Stomach (tissue), 8 donors: ENCODE measurements at regions not wholly inside any gene's neighbourhood (a gene's known extent, or its start where the extent isn't known, plus 50 kb on each side); places are given as distances from the start of the nearest gene placed in this dataset.

ENCODE experiments used
- DNase-seq, 2 donors: peaks; one replicate each; pipeline versions ENCODE4 v3.0.0 to v3.0.0-alpha.2; 2013 to 2019
- H3K27ac ChIP-seq, 5 donors: fragments of 200-600 bp in 4 of 5; sonication (generic) in 4 of 5; one replicate each; pipeline ENCODE4 v1.5.1; 2013 to 2019; ENCODE audit warnings: mild to moderate bottlenecking in 1 of 5, moderate library complexity in 1 of 5
- H3K27me3 ChIP-seq, 3 donors: fragments of 200-600 bp; sonication (generic); one replicate each; pipeline ENCODE4 v1.5.1; 2017 to 2019; ENCODE audit warnings: mixed run types in 1 of 3
- H3K36me3 ChIP-seq, 4 donors: fragments of 200-600 bp; sonication (generic); 1 replicate in 3 of 4; 2 replicates in 1 of 4; pipeline ENCODE4 v1.5.1; 2016 to 2019
- H3K4me1 ChIP-seq, 4 donors: fragments of 200-600 bp; sonication (generic); one replicate each; pipeline ENCODE4 v1.5.1; 2016 to 2019
- H3K4me3 ChIP-seq, 4 donors: fragments of 200-600 bp; sonication (generic) in 3 of 4; one replicate each; pipeline ENCODE4 v1.5.1; 2016 to 2019; ENCODE audit warnings: mild to moderate bottlenecking in 1 of 4
- H3K9me3 ChIP-seq, 4 donors: fragments of 200-600 bp; sonication (generic); one replicate each; pipeline ENCODE4 v1.5.1; 2016 to 2019
- CTCF ChIP-seq, 7 experiments: fragments of 450-650 bp in 4 of 7; fragments of 200-600 bp in 3 of 7; sonication (generic) in 3 of 7; IDR thresholded peaks; one replicate each; pipeline ENCODE4 v1.5.1; 2016 to 2019; ENCODE audit warnings: antibody characterized with exemption in 7 of 7, control low read depth in 2 of 7, mild to moderate bottlenecking in 1 of 7
- EP300 ChIP-seq: sonication (generic); formaldehyde crosslinking; IDR thresholded peaks from one replicate; pipeline ENCODE4 v1.6.1; 2017; ENCODE audit warnings: antibody characterized with exemption
- POLR2A ChIP-seq, 4 donors: fragments of 450-650 bp; IDR thresholded peaks; one replicate each; pipeline ENCODE4 v1.6.1; 2016; ENCODE audit warnings: antibody characterized with exemption in 4 of 4, control low read depth in 2 of 4, mild to moderate bottlenecking in 1 of 4, moderate library complexity in 1 of 4
- POLR2AphosphoS5 ChIP-seq, 3 donors: sonication (generic); formaldehyde crosslinking; IDR thresholded peaks; one replicate each; pipeline ENCODE4 v1.6.1; 2016; ENCODE audit warnings: antibody characterized with exemption in 3 of 3
- WGBS, 5 donors: extraction: QIAGEN DNeasy Blood & Tissue Kit in 3 of 5; methylation state at CpG; one replicate each; pipeline versions ENCODE4 v1.1.5 to v1.1.7; 2013 to 2018; 5-methylcytosine and 5-hydroxymethylcytosine counted together
- intact Hi-C: fragments of 100-400 bp; cut with DNase I; formaldehyde crosslinking; loops from one replicate; pipeline ENCODE4 v1.15.1; 2023; ENCODE audit warnings: low total_unique reads
- donor health status: healthy with polysubstance abuse.
- donor health status: Bipolar disorder and iron deficiency.
- donor health status: healthy.

DNA sequence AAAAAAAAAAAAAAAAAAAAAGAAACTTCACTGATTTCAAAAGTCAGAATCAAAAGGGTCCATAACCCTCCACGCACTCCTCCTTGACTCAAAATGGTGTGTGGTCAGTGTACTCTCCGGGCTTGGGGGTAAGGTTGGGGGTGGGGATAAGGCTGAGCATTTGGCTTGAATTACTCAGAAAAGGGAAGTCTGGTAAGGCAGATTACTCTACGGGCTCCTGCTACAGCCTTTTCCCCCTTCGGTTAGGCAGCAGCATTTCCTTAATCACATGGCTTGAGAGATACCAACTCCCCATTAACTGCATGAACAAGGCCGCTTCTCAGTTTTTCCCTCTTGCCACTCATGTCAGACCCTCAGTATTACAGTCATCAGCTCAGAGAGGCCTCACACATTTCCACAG is 135.4 kb upstream of the DUSP21 start:
- Histone ChIP-seq H3K9me3 (no peaks in the 10 kb centered on the region), H3K4me1 (no peaks in the 10 kb centered on the region), H3K27me3 (no peaks in the 10 kb centered on the region), H3K4me3 (no peak overlapping the region), H3K36me3 (no peaks in the 10 kb centered on the region), H3K27ac (no peak overlapping the region)
- 72 to 93% (median 78%) methylated on average over 5 of the region's 5 CpGs for WGBS, 5 donors
- intact Hi-C loops, result no loop called here
- TF ChIP-seq POLR2AphosphoS5 (IDR thresholded peaks at IDR 0.05) (no peak), POLR2A (IDR thresholded peaks at IDR 0.05) (no peak), CTCF (IDR thresholded peaks at IDR 0.05) (no peak), EP300 (no peak)
- no peak for DNase-seq

GRCh38 chrX:44705817-44706551 is 137.8 kb upstream of the DUSP21 start:
- TF ChIP-seq POLR2A (IDR thresholded peaks at IDR 0.05), result no peak
- TF ChIP-seq POLR2AphosphoS5 (IDR thresholded peaks at IDR 0.05), result no peak
- TF ChIP-seq CTCF (IDR thresholded peaks at IDR 0.05), result no peak
- no peak for TF ChIP-seq EP300
- no peaks in the 10 kb centered on the region for H3K36me3 ChIP-seq
- H3K27me3 ChIP-seq, result no peaks in the 10 kb centered on the region
- no peaks in the 10 kb centered on the region for H3K4me1 ChIP-seq
- WGBS, 5 donors, result 47 to 71% (median 64%) methylated on average over 7 to 8 of the region's 8 CpGs
- no peaks in the 10 kb centered on the region for H3K9me3 ChIP-seq
- H3K4me3 ChIP-seq, result no peak overlapping the region
- DNase-seq, result no peak
- no peak overlapping the region for H3K27ac ChIP-seq
- intact Hi-C loops, result no loop called here

DNA sequence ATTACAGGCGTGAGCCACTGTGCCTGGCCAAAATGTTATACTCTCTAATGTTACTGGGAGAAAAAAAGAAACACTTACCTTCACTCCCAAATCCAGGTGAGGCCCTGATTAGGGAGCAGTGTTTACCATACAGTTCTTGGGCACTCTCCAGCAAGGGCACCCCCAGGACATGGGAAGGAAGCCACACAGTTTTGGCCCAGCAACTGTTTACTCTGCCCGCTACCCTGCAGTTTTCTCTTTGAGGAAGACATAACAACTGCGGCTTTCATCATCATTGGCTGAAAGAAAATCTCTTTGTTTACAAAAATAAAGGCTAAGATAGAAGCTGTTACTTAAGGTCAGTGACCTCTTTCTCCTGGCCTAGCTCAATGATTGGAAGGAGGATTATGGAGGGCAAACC is 145.5 kb upstream of the DUSP21 start:
- no peaks in the 10 kb centered on the region for H3K36me3 ChIP-seq
- peak in 1 of 2 donors; percentile 78 for DNase-seq
- 30 to 40% (median 38%) methylated on average over 3 of the region's 3 CpGs for WGBS, 5 donors
- no peaks in the 10 kb centered on the region for H3K27me3 ChIP-seq
- TF ChIP-seq EP300 (no peak), POLR2AphosphoS5 (IDR thresholded peaks at IDR 0.05) (no peak), POLR2A (IDR thresholded peaks at IDR 0.05) (no peak), CTCF (IDR thresholded peaks at IDR 0.05) (no peak)
- H3K9me3 ChIP-seq, result no peaks in the 10 kb centered on the region
- no peak overlapping the region for H3K4me3 ChIP-seq
- peaks cover 0 to 15% (median 8%) of the 10 kb centered on the region in 4 donors for H3K4me1 ChIP-seq
- H3K27ac ChIP-seq, result peak overlapping the region in 2 of 5 donors; percentile 7 to 22
- intact Hi-C loops, result no loop called here

- no peak overlapping the region for H3K4me3 ChIP-seq
- no peaks in the 10 kb centered on the region for H3K9me3 ChIP-seq
- H3K36me3 ChIP-seq, result no peaks in the 10 kb centered on the region
- intact Hi-C loops, result no loop called here
- 30 to 51% (median 35%) methylated on average over 3 of the region's 3 CpGs for WGBS, 5 donors
- TF ChIP-seq CTCF (IDR thresholded peaks at IDR 0.05) (no peak), POLR2AphosphoS5 (IDR thresholded peaks at IDR 0.05) (peak in 1 of 3 donors; percentile 48)
- peak overlapping the region in 1 of 5 donors; percentile 23 for H3K27ac ChIP-seq
- no peaks in the 10 kb centered on the region for H3K27me3 ChIP-seq
- peak in 1 of 2 donors; percentile 44 for DNase-seq
- peaks cover 0 to 15% (median 10%) of the 10 kb centered on the region in 4 donors for H3K4me1 ChIP-seq
Measured at GRCh38 chrX:44693255-44693654, 150.6 kb upstream of the DUSP21 start.
